NB4 (cell line): ENCODE measurements at regions not wholly inside any gene's neighbourhood (a gene's known extent, or its start where the extent isn't known, plus 50 kb on each side); places are given as distances from the start of the nearest gene placed in this dataset.

Experiments
- CTCF ChIP-seq: IDR thresholded peaks from one replicate; pipeline ENCODE4 v1.5.1; 2012; ENCODE audit warnings: low read depth, low read length
- MAX ChIP-seq: IDR thresholded peaks from 2 replicates; pipeline ENCODE4 v1.6.1; 2011; ENCODE audit warnings: low read depth, low read length
- MYC ChIP-seq: IDR thresholded peaks from 2 replicates; pipeline ENCODE4 v1.6.1; 2011; ENCODE audit warnings: low read depth, low read length
- POLR2A ChIP-seq: IDR thresholded peaks from 2 replicates; pipeline ENCODE4 v1.6.1; 2011; ENCODE audit warnings: mild to moderate bottlenecking; ENCODE audit not compliant: insufficient read length; ENCODE audit errors: extremely low read depth

DNA sequence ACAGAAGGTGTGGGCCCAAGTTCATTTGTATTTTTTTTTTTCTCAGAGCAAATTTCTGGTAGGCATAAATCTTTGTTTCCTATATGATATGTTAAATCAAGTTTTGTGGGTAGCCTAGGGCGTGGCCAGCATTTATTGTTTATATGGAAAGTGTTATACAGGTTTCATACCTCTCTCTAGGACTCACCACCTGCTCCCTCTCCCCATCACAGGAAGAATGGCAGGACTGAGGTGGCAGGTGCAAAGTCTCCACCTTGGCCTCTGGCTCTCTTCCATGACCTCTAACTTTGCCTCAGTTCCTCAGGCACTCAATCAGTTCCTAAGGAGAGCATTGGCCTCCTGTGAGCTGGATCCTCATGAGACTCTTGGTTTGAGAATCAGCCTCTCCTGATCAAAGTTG lies 172.3 kb upstream of the TSC22D1 start:
- TF ChIP-seq CTCF = no peak
- no peak for TF ChIP-seq POLR2A
- TF ChIP-seq MYC = no peak
- no peak for TF ChIP-seq MAX
